Epithelial cell of esophagus (primary cell): ENCODE measurements at regions not wholly inside any gene's neighbourhood (a gene's known extent, or its start where the extent isn't known, plus 50 kb on each side); places are given as distances from the start of the nearest gene placed in this dataset.

Source experiments
- DNase-seq: peaks from one replicate; pipeline ENCODE4 v3.0.0; 2010; ENCODE audit warnings: low read depth
- H3K4me3 ChIP-seq: 2 replicates; pipeline ENCODE4 v1.5.1; 2011; ENCODE audit warnings: mild to moderate bottlenecking, low read length, control low read depth
- CTCF ChIP-seq: IDR thresholded peaks from 2 replicates; pipeline ENCODE4 v1.5.1; 2011; ENCODE audit warnings: low read depth, mild to moderate bottlenecking, low read length, control low read depth, inconsistent platforms; ENCODE audit not compliant: insufficient read depth; ENCODE audit errors: missing control alignments

DNA sequence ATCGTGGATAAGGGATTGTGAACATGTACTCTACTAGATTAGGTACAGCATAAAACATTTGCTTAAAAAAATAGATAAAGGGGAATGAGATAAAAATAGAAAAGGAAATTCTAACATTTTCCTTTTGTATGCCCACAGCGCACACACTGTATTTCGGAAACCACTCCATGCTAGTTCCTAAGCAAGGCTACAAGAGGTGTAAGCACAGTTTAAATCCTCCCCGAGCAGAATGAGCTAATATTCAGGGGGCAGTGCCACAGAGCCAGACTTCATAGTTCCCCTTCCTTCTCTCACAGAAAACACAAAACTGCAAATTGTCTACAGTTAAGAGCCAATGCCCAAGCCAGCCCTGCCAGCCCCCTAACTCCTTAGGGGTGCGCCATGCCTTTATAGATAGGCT, 159.4 kb downstream of the ZNF281 start:
- DNase-seq, result no peak
- no peak for TF ChIP-seq CTCF
- no peak overlapping the region for H3K4me3 ChIP-seq

GRCh38 chr1:200248541-200248940, 161.3 kb downstream of the ZNF281 start:
- H3K4me3 ChIP-seq, result no peak overlapping the region
- TF ChIP-seq CTCF, result no peak
- no peak for DNase-seq

DNA sequence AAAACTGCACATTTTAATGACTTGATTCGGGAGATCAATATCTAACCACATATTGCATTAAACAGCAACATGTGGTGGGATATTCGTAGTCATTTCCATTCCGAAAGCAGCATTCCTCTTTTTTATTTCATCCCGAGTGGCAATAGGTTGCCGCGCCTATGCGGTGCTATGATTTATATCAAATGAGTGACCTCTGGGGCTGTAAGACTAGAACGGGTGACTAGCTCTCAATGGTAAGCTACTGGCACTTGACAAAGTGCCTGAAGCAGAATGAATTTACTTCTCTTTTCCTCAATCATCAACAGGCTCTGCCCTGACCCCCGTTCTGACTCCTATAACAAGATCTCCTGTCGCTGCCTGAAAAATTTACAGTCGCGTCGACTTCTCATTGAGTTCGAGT, 162.3 kb downstream of the ZNF281 start:
- TF ChIP-seq CTCF, result no peak
- H3K4me3 ChIP-seq, result no peak overlapping the region
- DNase-seq, result no peak

- DNase-seq, result peak; percentile 57
- no peak for TF ChIP-seq CTCF
Measured at GRCh38 chr1:200245473-200245872, 164.4 kb downstream of the ZNF281 start.

GRCh38 chr1:200243042-200243437, 166.8 kb downstream of the ZNF281 start:
- H3K4me3 ChIP-seq, result peak overlapping the region; percentile 2
- peak; percentile 24 for DNase-seq

More at GRCh38 chr1:200245473-200245872, 164.4 kb downstream of the ZNF281 start:
- H3K4me3 ChIP-seq, result no peak overlapping the region

GRCh38 chr1:200242110-200243041, 167.5 kb downstream of the ZNF281 start:
- H3K4me3 ChIP-seq, result peak overlapping the region; percentile 2
- DNase-seq, result no peak
- TF ChIP-seq CTCF, result no peak

More at GRCh38 chr1:200243042-200243437, 166.8 kb downstream of the ZNF281 start:
- TF ChIP-seq CTCF, result no peak
